ENCODE measurements at regions not wholly inside any gene's neighbourhood (a gene's known extent, or its start where the extent isn't known, plus 50 kb on each side); places are given as distances from the start of the nearest gene placed in this dataset.

- 72 to 79% (median 75%) methylated on average over 2 of the region's 2 CpGs for WGBS, 3 donors
- no peaks in the 10 kb centered on the region for H3K4me1 ChIP-seq (ENCODE audit: control insufficient read depth in 3 of 3, insufficient read depth in 2 of 3, low read depth in 1 of 3, low read length in 2 of 3)
- no peaks in the 10 kb centered on the region for H3K36me3 ChIP-seq (ENCODE audit: control insufficient read depth in 3 of 3, insufficient read depth in 2 of 3, low read depth in 1 of 3, low read length in 3 of 3)
- DNase-seq (no peak), FAIRE-seq (no peak)
- H3K27me3 ChIP-seq (ENCODE audit: control insufficient read depth in 3 of 3, insufficient read depth in 3 of 3, low read length in 3 of 3): no peaks in the 10 kb centered on the region
- no peak overlapping the region for H3K4me3 ChIP-seq (ENCODE audit: low read depth in 1 of 3, low read length in 3 of 3)
- no peak overlapping the region for H3K27ac ChIP-seq (ENCODE audit: low read depth in 1 of 3, low read length in 2 of 3)
- H3K9me3 ChIP-seq (ENCODE audit: control insufficient read depth in 2 of 2, insufficient read depth in 1 of 2, low read depth in 1 of 2, low read length in 1 of 2): no peaks in the 10 kb centered on the region
Measured at GRCh38 chr13:74299721-74300120, 165.5 kb upstream of the KLF12 start.

- Histone ChIP-seq H3K27me3 (ENCODE audit: control insufficient read depth in 3 of 3, insufficient read depth in 3 of 3, low read length in 3 of 3) (no peaks in the 10 kb centered on the region), H3K27ac (ENCODE audit: low read depth in 1 of 3, low read length in 2 of 3) (no peak overlapping the region), H3K36me3 (ENCODE audit: control insufficient read depth in 3 of 3, insufficient read depth in 2 of 3, low read depth in 1 of 3, low read length in 3 of 3) (no peaks in the 10 kb centered on the region), H3K4me3 (ENCODE audit: low read depth in 1 of 3, low read length in 3 of 3) (no peak overlapping the region), H3K9me3 (ENCODE audit: control insufficient read depth in 2 of 2, insufficient read depth in 1 of 2, low read depth in 1 of 2, low read length in 1 of 2) (no peaks in the 10 kb centered on the region), H3K4me1 (ENCODE audit: control insufficient read depth in 3 of 3, insufficient read depth in 2 of 3, low read depth in 1 of 3, low read length in 2 of 3) (no peaks in the 10 kb centered on the region)
- DNase-seq (no peak), FAIRE-seq (no peak)
- WGBS, 3 donors: 93 to 96% (median 93%) methylated on average over 4 of the region's 4 CpGs
Measured at GRCh38 chr13:74298923-74299322, 164.7 kb upstream of the KLF12 start.

GRCh38 chr13:74289861-74290773 lies 155.9 kb upstream of the KLF12 start:
- FAIRE-seq (no peak), DNase-seq (peak; percentile 23 to 33)
- WGBS, 3 donors: 54 to 89% (median 82%) methylated on average over 10 of the region's 10 CpGs
- peaks cover 6 to 12% (median 6%) of the 10 kb centered on the region in 3 donors for H3K4me1 ChIP-seq (ENCODE audit: control insufficient read depth in 3 of 3, insufficient read depth in 2 of 3, low read depth in 1 of 3, low read length in 2 of 3)
- H3K27ac ChIP-seq (ENCODE audit: low read depth in 1 of 3, low read length in 2 of 3): peak overlapping the region in 1 of 3 donors; percentile 14
- H3K9me3 ChIP-seq (ENCODE audit: control insufficient read depth in 2 of 2, insufficient read depth in 1 of 2, low read depth in 1 of 2, low read length in 1 of 2): no peaks in the 10 kb centered on the region
- H3K36me3 ChIP-seq (ENCODE audit: control insufficient read depth in 3 of 3, insufficient read depth in 2 of 3, low read depth in 1 of 3, low read length in 3 of 3): no peaks in the 10 kb centered on the region
- H3K4me3 ChIP-seq (ENCODE audit: low read depth in 1 of 3, low read length in 3 of 3): no peak overlapping the region
- H3K27me3 ChIP-seq (ENCODE audit: control insufficient read depth in 3 of 3, insufficient read depth in 3 of 3, low read length in 3 of 3): no peaks in the 10 kb centered on the region

- no peaks in the 10 kb centered on the region for H3K9me3 ChIP-seq (ENCODE audit: control insufficient read depth in 2 of 2, insufficient read depth in 1 of 2, low read depth in 1 of 2, low read length in 1 of 2)
- no peaks in the 10 kb centered on the region for H3K27me3 ChIP-seq (ENCODE audit: control insufficient read depth in 3 of 3, insufficient read depth in 3 of 3, low read length in 3 of 3)
- H3K36me3 ChIP-seq (ENCODE audit: control insufficient read depth in 3 of 3, insufficient read depth in 2 of 3, low read depth in 1 of 3, low read length in 3 of 3): no peaks in the 10 kb centered on the region
- H3K4me3 ChIP-seq (ENCODE audit: low read depth in 1 of 3, low read length in 3 of 3): no peak overlapping the region
- H3K27ac ChIP-seq (ENCODE audit: low read depth in 1 of 3, low read length in 2 of 3): no peak overlapping the region
- WGBS, 3 donors: 72 to 82% (median 75%) methylated on average over 7 of the region's 7 CpGs
- H3K4me1 ChIP-seq (ENCODE audit: control insufficient read depth in 3 of 3, insufficient read depth in 2 of 3, low read depth in 1 of 3, low read length in 2 of 3): peaks cover 6 to 12% (median 6%) of the 10 kb centered on the region in 3 donors
- FAIRE-seq (no peak), DNase-seq (no peak)
Measured at GRCh38 chr13:74289107-74289506, 154.9 kb upstream of the KLF12 start.

GRCh38 chr13:74288361-74288911 lies 154.2 kb upstream of the KLF12 start:
- H3K4me1 ChIP-seq (ENCODE audit: control insufficient read depth in 3 of 3, insufficient read depth in 2 of 3, low read depth in 1 of 3, low read length in 2 of 3): peaks cover 6 to 12% (median 6%) of the 10 kb centered on the region in 3 donors
- H3K9me3 ChIP-seq (ENCODE audit: control insufficient read depth in 2 of 2, insufficient read depth in 1 of 2, low read depth in 1 of 2, low read length in 1 of 2): no peaks in the 10 kb centered on the region
- FAIRE-seq (no peak), DNase-seq (peak; percentile 36 to 42)
- no peaks in the 10 kb centered on the region for H3K36me3 ChIP-seq (ENCODE audit: control insufficient read depth in 3 of 3, insufficient read depth in 2 of 3, low read depth in 1 of 3, low read length in 3 of 3)
- no peak overlapping the region for H3K4me3 ChIP-seq (ENCODE audit: low read depth in 1 of 3, low read length in 3 of 3)
- H3K27ac ChIP-seq (ENCODE audit: low read depth in 1 of 3, low read length in 2 of 3): peak overlapping the region in 2 of 3 donors; percentile 28 to 47
- no peaks in the 10 kb centered on the region for H3K27me3 ChIP-seq (ENCODE audit: control insufficient read depth in 3 of 3, insufficient read depth in 3 of 3, low read length in 3 of 3)
- WGBS, 3 donors: 9 to 22% (median 16%) methylated on average over 10 of the region's 10 CpGs

- H3K36me3 ChIP-seq (ENCODE audit: control insufficient read depth in 3 of 3, insufficient read depth in 2 of 3, low read depth in 1 of 3, low read length in 3 of 3): no peaks in the 10 kb centered on the region
- DNase-seq: peak; percentile 80 to 90
- FAIRE-seq: no peak
- 0 to 2% (median 1%) methylated on average over 4 of the region's 4 CpGs for WGBS, 3 donors
- H3K27ac ChIP-seq (ENCODE audit: low read depth in 1 of 3, low read length in 2 of 3): peak overlapping the region in 1 of 3 donors; percentile 28
- H3K9me3 ChIP-seq (ENCODE audit: control insufficient read depth in 2 of 2, insufficient read depth in 1 of 2, low read depth in 1 of 2, low read length in 1 of 2): no peaks in the 10 kb centered on the region
- peaks cover 6 to 12% (median 6%) of the 10 kb centered on the region in 3 donors for H3K4me1 ChIP-seq (ENCODE audit: control insufficient read depth in 3 of 3, insufficient read depth in 2 of 3, low read depth in 1 of 3, low read length in 2 of 3)
- no peaks in the 10 kb centered on the region for H3K27me3 ChIP-seq (ENCODE audit: control insufficient read depth in 3 of 3, insufficient read depth in 3 of 3, low read length in 3 of 3)
- H3K4me3 ChIP-seq (ENCODE audit: low read depth in 1 of 3, low read length in 3 of 3): no peak overlapping the region
Measured at GRCh38 chr13:74287724-74288169, 153.5 kb upstream of the KLF12 start.

GRCh38 chr13:74280795-74281490 lies 146.7 kb upstream of the KLF12 start:
- H3K4me3 ChIP-seq (ENCODE audit: low read depth in 1 of 3, low read length in 3 of 3): no peak overlapping the region
- no peaks in the 10 kb centered on the region for H3K4me1 ChIP-seq (ENCODE audit: control insufficient read depth in 3 of 3, insufficient read depth in 2 of 3, low read depth in 1 of 3, low read length in 2 of 3)
- H3K27me3 ChIP-seq (ENCODE audit: control insufficient read depth in 3 of 3, insufficient read depth in 3 of 3, low read length in 3 of 3): no peaks in the 10 kb centered on the region
- H3K36me3 ChIP-seq (ENCODE audit: control insufficient read depth in 3 of 3, insufficient read depth in 2 of 3, low read depth in 1 of 3, low read length in 3 of 3): no peaks in the 10 kb centered on the region
- FAIRE-seq (no peak), DNase-seq (no peak)
- no peaks in the 10 kb centered on the region for H3K9me3 ChIP-seq (ENCODE audit: control insufficient read depth in 2 of 2, insufficient read depth in 1 of 2, low read depth in 1 of 2, low read length in 1 of 2)
- H3K27ac ChIP-seq (ENCODE audit: low read depth in 1 of 3, low read length in 2 of 3): no peak overlapping the region
- WGBS, 3 donors: 43 to 76% (median 68%) methylated on average over 1 of the region's 1 CpG

- DNase-seq (no peak), FAIRE-seq (no peak)
- Histone ChIP-seq H3K27me3 (ENCODE audit: control insufficient read depth in 3 of 3, insufficient read depth in 3 of 3, low read length in 3 of 3) (no peaks in the 10 kb centered on the region), H3K36me3 (ENCODE audit: control insufficient read depth in 3 of 3, insufficient read depth in 2 of 3, low read depth in 1 of 3, low read length in 3 of 3) (no peaks in the 10 kb centered on the region), H3K27ac (ENCODE audit: low read depth in 1 of 3, low read length in 2 of 3) (no peak overlapping the region), H3K4me3 (ENCODE audit: low read depth in 1 of 3, low read length in 3 of 3) (no peak overlapping the region), H3K4me1 (ENCODE audit: control insufficient read depth in 3 of 3, insufficient read depth in 2 of 3, low read depth in 1 of 3, low read length in 2 of 3) (no peaks in the 10 kb centered on the region), H3K9me3 (ENCODE audit: control insufficient read depth in 2 of 2, insufficient read depth in 1 of 2, low read depth in 1 of 2, low read length in 1 of 2) (no peaks in the 10 kb centered on the region)
- 84 to 87% (median 87%) methylated on average over 3 of the region's 3 CpGs for WGBS, 3 donors
Measured at GRCh38 chr13:74280093-74280794, 146.0 kb upstream of the KLF12 start.
